Astrocyte of the hippocampus (primary cell): ENCODE measurements at regions not wholly inside any gene's neighbourhood (a gene's known extent, or its start where the extent isn't known, plus 50 kb on each side); places are given as distances from the start of the nearest gene placed in this dataset.

Experiments used
- DNase-seq: peaks from one replicate; pipeline ENCODE4 v3.0.0; 2011; ENCODE audit warnings: low read depth, low spot score

DNA sequence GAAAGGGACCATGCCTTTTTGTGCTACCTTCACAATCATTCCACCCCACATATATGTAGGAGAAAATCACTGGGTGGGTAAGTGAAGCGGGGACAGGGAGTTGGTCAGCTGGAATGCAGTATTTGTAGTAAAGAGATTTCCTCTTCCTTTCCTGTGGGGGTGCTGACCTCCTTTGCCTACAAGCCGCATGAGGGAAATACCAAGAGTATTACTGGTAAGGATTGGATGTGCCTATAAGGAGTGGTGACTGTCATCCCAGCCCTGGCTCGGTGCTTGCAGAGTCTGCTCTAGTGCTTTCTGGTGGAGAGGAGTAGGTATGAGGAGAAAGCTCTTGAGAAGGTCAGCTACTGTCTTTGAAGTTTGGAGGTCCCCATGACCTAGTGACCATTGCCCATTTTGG, 324.6 kb downstream of the HRH4 start:
- DNase-seq: no peak

GRCh38 chr18:24786027-24786426, 325.6 kb downstream of the HRH4 start:
- DNase-seq: no peak

- no peak for DNase-seq
Observed at GRCh38 chr18:24790347-24790746, 329.9 kb downstream of the HRH4 start.

GRCh38 chr18:24791751-24792545, 331.5 kb downstream of the HRH4 start:
- peak; percentile 21 for DNase-seq

- no peak for DNase-seq
Observed at GRCh38 chr18:24793742-24794141, 333.3 kb downstream of the HRH4 start.

DNA sequence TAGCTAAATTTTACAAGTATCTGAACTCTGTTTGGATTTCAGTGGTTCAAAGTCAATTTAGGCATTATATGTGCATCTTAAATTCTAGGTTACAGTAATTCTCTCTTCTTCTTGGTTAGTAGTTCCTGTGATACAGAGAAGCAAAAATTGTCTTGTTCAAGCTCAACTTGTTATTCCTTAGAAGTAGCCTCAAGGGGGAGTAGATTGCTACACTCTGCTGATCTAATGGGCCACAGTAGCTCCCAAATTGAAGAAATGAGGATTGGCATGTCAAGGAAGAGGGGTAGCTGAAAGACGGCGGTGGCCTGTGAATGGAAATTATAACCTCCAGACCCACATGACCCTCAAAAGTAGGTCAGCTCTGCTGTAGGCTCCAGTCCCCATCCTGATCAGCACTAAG, 334.7 kb downstream of the HRH4 start:
- DNase-seq: no peak

- DNase-seq: no peak
Observed at GRCh38 chr18:24797981-24798380, 337.5 kb downstream of the HRH4 start.

DNA sequence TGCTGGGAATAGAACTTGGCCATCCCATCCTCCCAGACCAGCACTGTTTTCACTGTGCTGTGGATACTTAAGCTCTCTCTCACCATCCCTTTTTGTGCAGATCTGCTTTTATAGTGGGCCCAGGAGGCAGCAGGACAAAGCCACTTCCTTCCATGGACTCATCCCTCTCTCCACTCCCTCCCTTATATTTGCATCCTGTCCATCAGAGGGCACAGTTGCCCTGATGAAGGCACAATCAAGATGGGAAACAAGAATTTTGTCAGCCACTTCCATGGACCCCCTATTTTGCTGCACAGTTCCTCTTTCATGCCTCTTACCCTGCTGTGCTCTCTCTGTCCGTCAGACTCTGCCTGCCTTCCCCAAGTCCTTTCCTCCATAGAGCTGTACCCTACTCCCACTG, 338.7 kb downstream of the HRH4 start:
- DNase-seq: no peak

GRCh38 chr18:24799720-24800119, 339.3 kb downstream of the HRH4 start:
- DNase-seq: no peak

GRCh38 chr18:24801001-24801400, 340.6 kb downstream of the HRH4 start:
- DNase-seq: peak; percentile 57

DNA sequence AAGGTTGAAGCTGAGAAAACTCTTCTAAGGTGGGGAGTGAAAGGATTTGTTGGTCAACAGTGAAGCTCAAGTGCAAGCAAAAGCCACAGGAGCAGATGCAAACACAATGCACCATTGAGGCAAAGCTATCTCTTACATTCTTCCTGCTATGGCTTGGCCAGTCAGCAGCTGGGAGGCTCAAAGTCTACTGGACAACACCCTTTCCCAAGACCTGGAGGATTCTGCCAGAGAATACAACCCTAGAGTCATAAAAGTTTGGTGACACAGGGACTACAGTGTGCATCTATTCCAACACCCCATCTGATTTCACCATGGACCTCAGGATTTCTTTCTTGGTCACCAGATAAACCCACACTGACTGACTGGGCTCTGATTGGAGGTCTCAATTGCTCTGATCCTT, 342.0 kb downstream of the HRH4 start:
- no peak for DNase-seq

- DNase-seq: no peak
Observed at GRCh38 chr18:24805156-24805555, 344.7 kb downstream of the HRH4 start.

GRCh38 chr18:24809173-24809950, 348.9 kb downstream of the HRH4 start:
- DNase-seq: no peak

DNA sequence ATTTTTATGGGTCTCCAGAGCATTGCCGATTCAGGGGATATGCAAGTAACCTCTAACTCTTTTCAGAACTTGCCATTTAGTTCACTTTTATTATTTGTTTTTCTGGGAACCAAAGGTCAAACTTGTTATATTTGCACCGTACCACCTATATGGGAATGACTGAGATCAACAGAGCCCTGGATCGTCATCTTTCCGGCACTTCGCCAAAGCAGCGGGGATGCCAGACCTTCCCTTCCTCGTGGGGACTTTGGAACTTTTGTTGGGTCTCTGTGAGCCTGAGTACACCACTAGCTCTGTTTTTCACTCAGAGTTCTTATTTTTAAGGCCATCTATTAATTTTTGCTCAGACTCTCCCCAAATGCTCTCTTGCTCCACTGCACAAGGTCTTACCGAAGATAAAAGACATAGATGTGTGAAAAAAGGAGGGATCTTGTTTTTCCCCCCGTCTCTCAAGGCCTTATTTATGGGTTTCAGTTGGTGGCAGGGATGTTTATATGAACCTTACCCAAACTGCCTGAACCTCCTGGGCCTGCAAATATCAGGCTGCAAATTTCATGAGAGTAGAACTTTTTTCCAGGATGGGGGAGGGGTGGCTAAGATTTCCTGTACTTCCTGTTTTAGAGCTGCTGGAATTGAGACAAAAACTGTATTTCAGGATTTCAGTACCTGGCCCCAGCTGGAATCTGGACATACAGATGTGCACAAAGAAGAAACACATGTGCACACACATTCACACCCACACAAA, 350.3 kb downstream of the HRH4 start:
- DNase-seq: no peak

DNA sequence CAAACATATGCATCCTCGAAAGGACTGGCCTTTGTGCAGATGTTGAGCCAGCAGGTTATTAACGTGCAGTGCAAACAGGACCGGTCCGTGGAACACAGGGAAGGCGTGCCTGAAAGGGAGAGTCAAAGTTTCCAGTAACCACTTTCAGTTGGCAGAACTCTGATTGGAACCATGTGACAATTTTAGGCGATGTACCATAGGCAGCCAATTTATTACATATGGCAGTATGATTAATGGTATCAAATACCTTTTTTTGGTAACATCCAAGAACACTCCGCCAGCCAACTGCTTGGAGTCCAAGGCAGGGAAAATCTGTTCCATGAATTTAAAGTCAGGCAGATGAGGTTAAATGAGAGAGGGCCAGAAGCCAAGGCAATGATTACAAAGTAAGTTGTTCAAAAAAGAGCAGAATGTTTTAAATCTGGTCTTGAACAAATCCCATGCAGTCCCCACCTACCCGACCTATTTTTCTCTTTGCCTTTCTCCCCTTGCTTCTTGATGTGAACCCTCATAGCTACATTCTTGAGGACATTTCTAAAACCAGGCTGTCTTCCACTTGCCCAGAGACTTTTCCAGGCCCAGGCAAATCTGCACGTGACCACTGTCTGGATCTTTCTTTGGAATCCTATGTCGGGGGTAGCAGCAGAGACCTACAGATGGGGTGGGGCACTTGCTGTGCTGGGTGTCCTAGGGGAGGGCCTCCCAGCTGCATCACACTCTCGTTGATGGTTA, 351.7 kb downstream of the HRH4 start:
- DNase-seq: no peak

DNA sequence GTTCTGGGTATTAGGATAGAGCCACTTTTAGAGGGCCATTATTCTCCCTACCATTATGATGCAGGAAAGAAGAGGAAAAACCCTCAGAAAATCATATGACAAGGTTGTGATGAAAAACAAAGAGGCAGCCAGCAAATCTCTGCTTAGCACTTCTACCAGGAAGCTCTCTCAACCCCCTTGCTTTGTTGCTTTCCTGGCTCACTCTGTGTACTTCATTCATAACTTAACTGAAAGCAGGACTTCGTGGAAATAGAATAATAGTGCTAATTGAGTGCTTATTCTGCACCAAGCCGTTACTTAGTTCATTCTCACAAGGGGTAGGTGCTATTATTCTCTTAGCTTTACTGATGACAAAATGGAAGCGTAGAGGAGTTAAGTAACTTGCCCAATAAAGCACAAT, 354.1 kb downstream of the HRH4 start:
- no peak for DNase-seq

- no peak for DNase-seq
Observed at GRCh38 chr18:24817150-24817549, 356.7 kb downstream of the HRH4 start.

GRCh38 chr18:24817587-24818371, 357.3 kb downstream of the HRH4 start:
- peak; percentile 45 for DNase-seq

GRCh38 chr18:24818441-24818840, 358.0 kb downstream of the HRH4 start:
- peak; percentile 17 for DNase-seq

GRCh38 chr18:24819141-24819890, 358.9 kb downstream of the HRH4 start:
- DNase-seq: no peak
